Epidermal melanocyte (primary cell): ENCODE measurements at regions not wholly inside any gene's neighbourhood (a gene's known extent, or its start where the extent isn't known, plus 50 kb on each side); places are given as distances from the start of the nearest gene placed in this dataset.
A peak's percentile ranks its signal among the peaks of the same experiment; 100 is the strongest.
"Not testable (repeated sequence)": the region's sequence is repeated elsewhere in the genome, so short reads cannot be mapped to it uniquely, and the experiment has no call there.

Source experiments
- DNase-seq: peaks from one replicate; pipeline ENCODE4 v3.0.0; 2011; ENCODE audit warnings: low spot score; ENCODE audit not compliant: insufficient read length

GRCh38 chr11:100528872-100529416 lies 158.1 kb upstream of the ARHGAP42 start:
- DNase-seq: no peak

DNA sequence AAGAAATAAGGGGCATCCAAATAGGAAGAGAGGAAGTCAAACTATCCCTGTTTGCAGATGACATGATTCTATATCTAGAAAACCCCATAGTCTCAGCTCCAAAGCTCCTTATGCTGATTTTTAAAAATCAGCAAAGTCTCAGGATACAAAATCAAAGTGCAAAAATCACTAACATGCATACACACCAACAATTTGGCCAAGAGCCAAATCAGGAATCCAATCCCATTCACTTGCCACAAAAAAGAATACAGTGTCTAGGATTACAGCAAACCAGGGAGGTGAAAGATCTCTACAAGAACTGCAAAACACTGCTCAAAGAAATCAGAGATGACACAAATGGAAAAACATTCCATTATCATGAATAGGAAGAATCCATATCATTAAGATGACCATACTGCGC lies 155.8 kb upstream of the ARHGAP42 start:
- not testable (repeated sequence) for DNase-seq

DNA sequence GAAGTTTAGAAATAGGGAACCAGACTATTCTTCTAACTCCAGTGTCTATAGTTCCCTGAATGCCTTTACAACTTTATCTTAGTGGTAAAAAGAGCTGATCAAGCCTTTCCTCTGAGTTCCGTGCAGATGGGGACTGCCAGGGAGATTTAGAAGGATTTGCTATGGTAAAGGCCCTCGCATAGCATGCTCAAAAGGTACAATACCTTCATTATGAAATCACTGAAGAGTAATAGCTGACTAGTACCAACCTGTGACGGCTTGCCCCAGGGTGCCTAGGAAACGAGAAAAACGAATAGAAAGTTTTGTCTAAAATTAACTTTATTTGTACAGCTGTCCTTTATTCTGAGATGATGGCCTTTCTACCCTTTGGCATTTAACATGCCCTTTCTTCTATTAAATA lies 150.1 kb upstream of the ARHGAP42 start:
- DNase-seq: no peak

DNA sequence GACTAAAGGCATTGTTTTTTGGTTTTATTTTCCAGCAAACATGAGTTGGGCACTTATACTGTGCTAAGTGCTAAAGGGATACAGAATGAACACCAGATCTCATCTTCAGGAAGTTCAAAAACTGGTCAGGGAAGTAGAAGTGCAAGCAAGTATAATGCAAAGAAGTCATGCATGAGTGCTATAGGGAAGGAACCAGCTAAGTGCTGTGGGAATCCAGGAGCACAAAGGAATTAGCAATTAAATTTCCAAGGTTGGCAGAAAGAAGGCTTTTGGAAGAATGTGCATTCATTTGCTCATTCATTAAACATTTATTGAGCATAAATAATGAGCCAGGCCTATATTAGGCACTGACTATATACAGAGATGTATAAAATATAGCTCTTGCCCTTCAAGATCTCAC lies 143.7 kb upstream of the ARHGAP42 start:
- DNase-seq: no peak

DNA sequence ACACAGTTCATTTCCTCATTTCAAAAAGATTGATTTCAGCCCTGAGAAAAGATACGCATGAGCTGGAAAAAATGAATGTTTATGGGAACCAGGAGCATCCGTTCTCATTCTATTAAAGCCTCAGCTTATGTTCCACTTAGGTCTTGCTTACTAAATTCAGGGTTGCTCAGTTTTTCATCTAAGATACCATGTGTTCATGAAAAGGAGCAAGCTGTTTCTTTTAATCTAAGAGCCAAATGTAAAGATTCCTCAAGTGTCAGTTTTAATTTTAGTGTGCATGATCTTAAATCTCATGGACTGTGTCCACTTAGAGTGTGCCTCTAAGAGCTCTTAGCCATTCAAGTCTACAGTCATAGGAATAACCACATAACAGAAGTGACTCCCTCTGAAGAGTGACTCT lies 141.5 kb upstream of the ARHGAP42 start:
- DNase-seq: no peak

DNA sequence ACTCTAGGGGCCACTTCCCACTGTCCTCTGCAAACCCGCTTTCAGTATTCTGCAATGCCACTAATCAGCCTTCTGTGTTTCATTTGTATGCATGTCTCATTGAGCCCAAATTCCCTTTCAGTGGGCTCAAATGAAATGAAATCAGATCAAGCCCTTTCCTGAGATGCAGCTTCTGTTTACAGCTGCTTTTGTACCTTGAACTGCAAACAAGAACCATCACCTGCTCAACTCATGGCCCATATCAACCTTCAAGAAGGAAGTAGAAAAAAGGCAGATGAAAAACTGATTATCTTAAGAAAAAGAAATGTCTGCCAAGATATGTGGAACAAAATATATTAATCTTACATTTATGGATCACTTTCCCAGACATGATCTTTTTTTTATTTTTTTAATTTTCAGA lies 141.1 kb upstream of the ARHGAP42 start:
- DNase-seq: no peak

- no peak for DNase-seq
Measured at GRCh38 chr11:100546714-100547113, 140.4 kb upstream of the ARHGAP42 start.

DNA sequence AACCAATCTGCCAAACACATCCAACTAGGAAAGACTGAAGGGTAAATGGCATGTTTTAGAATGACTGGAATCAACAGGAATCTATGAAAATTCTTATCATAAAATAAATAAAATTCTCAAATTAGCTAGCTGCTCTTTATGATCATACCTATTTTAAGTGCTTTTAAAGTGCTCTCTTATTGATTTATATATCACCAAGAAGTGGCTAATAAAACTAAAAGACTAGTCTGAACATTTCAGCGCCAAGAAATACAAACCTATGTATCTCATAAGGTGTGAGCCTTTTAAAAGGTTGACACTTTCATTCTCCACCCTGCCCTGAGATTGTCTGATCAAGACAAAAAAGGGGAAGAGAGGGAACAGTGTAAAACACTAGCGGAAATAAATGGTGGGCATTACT lies 136.8 kb upstream of the ARHGAP42 start:
- no peak for DNase-seq

- DNase-seq: no peak
Measured at GRCh38 chr11:100550912-100551632, 136.0 kb upstream of the ARHGAP42 start.

- no peak for DNase-seq
Measured at GRCh38 chr11:100555931-100556330, 131.2 kb upstream of the ARHGAP42 start.

DNA sequence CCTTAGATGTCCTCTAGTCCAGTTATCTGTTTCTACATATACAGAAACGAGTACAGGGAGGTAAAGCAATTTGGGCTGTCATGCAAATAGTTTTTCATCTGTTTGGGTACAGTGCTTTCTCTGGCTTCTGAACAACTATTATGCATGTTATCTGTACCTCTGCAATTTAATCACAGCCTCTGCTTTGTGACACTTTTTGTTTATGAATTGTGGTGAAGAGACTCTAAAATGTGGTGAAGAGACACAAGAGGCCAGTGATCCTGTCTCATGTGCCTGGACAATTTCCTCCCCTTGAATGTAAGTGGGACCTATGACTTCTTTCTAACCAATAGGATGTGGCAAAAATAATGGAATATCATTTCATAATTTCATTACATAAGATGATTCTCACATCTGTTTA lies 130.3 kb upstream of the ARHGAP42 start:
- DNase-seq: no peak

DNA sequence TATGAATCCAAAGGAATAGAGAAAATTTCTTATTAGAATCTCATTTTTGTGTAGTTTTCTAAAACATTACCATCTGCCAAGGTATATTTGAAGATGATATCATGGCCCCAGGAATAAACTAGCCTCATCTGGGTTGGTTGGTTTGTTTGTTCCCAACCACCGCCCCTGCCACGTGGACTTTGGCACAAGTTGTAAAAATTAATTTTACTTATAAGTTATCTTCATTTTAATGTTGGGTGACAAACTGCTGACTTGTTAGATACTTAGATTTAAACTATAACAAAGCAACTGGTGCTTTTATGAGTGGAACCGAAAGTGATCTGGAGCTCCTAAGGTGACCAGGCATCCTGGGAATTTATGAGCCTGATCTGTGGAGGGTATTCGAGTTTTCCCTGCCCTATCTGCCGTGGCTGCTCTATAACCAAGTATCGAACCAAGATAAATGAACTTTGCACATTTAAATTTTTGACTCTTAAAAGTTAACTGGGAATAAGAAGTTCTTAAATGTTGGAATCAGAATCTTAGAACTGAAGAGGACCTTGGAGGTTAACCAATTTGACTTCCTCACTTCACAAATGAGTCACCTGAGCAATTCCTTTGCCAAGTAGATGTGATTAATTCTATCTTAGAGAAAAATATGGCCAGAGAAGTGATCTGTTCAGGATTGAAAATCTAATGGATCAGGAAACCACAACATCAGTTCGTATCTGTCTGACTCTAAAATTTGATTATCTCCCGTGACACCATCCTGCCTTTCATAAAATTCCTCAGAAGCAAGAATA lies 129.1 kb upstream of the ARHGAP42 start:
- DNase-seq: no peak

GRCh38 chr11:100560606-100561005 lies 126.5 kb upstream of the ARHGAP42 start:
- DNase-seq: no peak

DNA sequence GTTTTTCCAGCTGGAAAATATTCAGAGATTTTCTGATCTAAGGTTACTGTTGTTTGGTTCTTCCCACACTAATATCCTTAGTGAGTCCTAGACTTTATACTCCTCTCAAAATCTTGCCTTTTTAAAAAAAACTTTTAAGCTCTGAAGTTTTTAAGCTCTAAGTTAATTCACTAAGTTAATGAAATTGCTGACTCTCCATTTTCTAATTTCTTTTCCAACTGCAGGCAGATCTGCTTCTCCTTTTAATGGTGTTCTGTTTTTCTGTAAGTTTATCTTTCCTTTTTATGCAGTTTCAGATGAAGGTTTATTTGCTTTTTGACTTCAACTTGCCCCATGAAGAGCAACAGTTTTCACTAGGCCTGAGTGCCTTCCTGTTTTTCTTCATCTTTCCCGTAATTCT lies 125.8 kb upstream of the ARHGAP42 start:
- DNase-seq: no peak

- peak; percentile 27 for DNase-seq
Measured at GRCh38 chr11:100562128-100562527, 125.0 kb upstream of the ARHGAP42 start.

GRCh38 chr11:100563541-100564280 lies 123.4 kb upstream of the ARHGAP42 start:
- no peak for DNase-seq

DNA sequence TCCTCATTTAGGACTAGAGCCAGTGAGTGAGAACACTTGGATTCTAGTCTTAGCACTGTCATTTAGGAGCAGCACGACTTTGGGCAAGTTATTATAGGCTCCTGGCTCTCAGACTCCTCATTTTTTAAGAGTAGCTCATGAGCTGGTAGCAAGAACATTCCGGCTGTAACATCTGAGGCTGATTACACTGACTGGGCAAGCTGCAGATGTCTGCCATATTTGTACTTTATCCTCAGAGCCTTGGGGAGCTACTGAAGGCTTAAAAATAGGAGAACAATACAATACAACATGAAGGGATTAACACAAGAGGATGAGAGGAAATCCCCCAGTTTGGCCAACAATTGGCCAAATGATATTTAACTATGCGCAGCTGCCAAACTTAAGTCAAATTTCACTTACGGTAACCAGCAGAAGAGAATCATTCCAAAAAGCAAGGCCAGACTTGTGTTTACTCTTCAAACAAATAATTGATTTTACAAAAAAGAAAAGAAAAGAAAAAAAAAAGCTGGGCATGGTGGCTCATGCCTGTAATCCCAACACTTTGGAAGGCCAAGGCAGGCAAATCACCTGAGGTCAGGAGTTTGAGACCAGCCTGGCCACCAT lies 113.1 kb upstream of the ARHGAP42 start:
- no peak for DNase-seq

DNA sequence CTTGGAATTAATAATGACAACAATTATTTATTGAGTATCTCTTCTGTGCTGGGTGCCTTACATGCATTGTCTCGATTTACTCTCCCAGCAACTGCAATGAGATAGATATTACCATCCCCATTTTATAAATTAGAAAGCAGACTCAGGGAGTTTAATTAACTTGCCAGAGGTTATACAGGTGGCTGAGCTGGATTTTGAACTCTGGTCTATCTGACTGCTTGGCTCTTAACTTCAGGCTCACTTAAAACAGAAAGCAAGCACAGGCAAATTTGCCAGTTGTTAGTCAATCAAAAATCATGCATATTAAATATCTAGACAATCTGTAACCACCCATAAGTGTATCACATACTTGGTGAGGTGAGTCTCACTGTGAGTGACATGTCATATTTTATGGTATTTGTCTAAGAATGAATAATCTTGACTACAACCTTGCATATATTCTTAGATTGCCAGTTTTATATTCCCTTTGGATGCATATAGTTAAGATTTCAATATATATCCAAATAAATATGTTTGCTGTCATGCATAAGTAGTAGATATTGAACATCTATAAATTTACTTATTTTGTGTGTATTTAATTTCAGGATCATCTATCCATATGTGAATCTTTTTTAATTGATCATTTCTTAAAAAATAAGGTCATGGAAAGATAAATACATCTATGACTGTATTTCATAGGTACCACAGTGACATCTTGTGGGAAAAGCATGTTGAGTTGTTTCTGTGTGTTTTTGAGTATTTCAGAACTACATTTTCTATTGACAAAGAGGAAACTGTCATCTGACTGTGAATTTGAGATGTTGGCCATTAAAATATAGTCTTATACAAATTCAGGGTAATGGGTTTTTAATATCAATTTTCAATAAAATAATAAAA lies 112.0 kb upstream of the ARHGAP42 start:
- DNase-seq: no peak

GRCh38 chr11:100575860-100576717 lies 111.0 kb upstream of the ARHGAP42 start:
- peak; percentile 32 for DNase-seq

GRCh38 chr11:100576718-100577021 lies 110.4 kb upstream of the ARHGAP42 start:
- no peak for DNase-seq
